H1 (cell line): ENCODE measurements at regions not wholly inside any gene's neighbourhood (a gene's known extent, or its start where the extent isn't known, plus 50 kb on each side); places are given as distances from the start of the nearest gene placed in this dataset.

Experiments
- CTCF ChIA-PET: fragments of 300-600 bp; sonication (Branson Sonifier 250); formaldehyde crosslinking; loops from one replicate; lab custom pipeline; 2021; ENCODE audit not compliant: partially characterized antibody; lab: Charles Lee
- POLR2A ChIA-PET: fragments of 300-600 bp; sonication (Branson Sonifier 250); formaldehyde crosslinking; loops from one replicate; lab custom pipeline; 2021; ENCODE audit warnings: inconsistent platforms; ENCODE audit not compliant: partially characterized antibody; lab: Charles Lee
- DNase-seq, 2 experiments: peaks; one replicate each; pipeline versions ENCODE4 v3.0.0 to v3.0.0-alpha.2; 2010 to 2022; ENCODE audit warnings: low spot score in 2 of 2, low read depth in 1 of 2, mixed read lengths in 1 of 2
- FAIRE-seq: peaks from 2 replicates; lab custom pipeline; 2011; peaks lifted over from hg19 to GRCh38; lab: Jason Lieb, UNC
- H2AFZ ChIP-seq: 2 replicates; pipeline ENCODE4 v1.8.1; 2012; ENCODE audit warnings: low read length, inconsistent platforms
- H2AK5ac ChIP-seq: 2 replicates; pipeline ENCODE4 v1.6.1; 2013; ENCODE audit warnings: low read depth, low read length
- H2BK120ac ChIP-seq: replicated peaks from 2 replicates; pipeline ENCODE3; 2013; ENCODE audit warnings: low read depth, low read length, inconsistent platforms
- H2BK12ac ChIP-seq: 2 replicates; pipeline ENCODE4 v1.6.1; 2013; ENCODE audit warnings: low read depth, low read length
- H2BK15ac ChIP-seq: 2 replicates; pipeline ENCODE4 v1.6.1; 2013; ENCODE audit warnings: low read length
- H2BK20ac ChIP-seq: 2 replicates; pipeline ENCODE4 v1.6.1; 2013; ENCODE audit warnings: low read length
- H2BK5ac ChIP-seq: 2 replicates; pipeline ENCODE4 v1.6.1; 2013; ENCODE audit warnings: low read depth, low read length
- H3K14ac ChIP-seq: 2 replicates; pipeline ENCODE4 v1.6.1; 2013; ENCODE audit warnings: inconsistent platforms; ENCODE audit not compliant: insufficient read length
- H3K18ac ChIP-seq: 2 replicates; pipeline ENCODE4 v1.6.1; 2013; ENCODE audit warnings: low read length; ENCODE audit errors: extremely low read depth
- H3K23ac ChIP-seq: 2 replicates; pipeline ENCODE4 v1.6.1; 2013; ENCODE audit warnings: inconsistent platforms; ENCODE audit not compliant: insufficient read length
- H3K23me2 ChIP-seq: 2 replicates; pipeline ENCODE4 v1.6.1; 2013; ENCODE audit warnings: low read depth, low read length
- H3K27ac ChIP-seq: 2 replicates; pipeline ENCODE4 v1.6.1; 2011; ENCODE audit warnings: low read depth, low read length, inconsistent platforms
- H3K27me3 ChIP-seq, 4 experiments: replicated peaks in 1 of 4; 1 replicate in 1 of 4; 2 replicates in 3 of 4; pipeline versions ENCODE4 v1.6.1 to v1.8.1; 2011 to 2013; ENCODE audit warnings: low read length in 3 of 4, mild to moderate bottlenecking in 3 of 4, inconsistent platforms in 2 of 4, mixed read lengths in 2 of 4, moderate library complexity in 1 of 4; ENCODE audit not compliant: control insufficient read depth in 3 of 4, insufficient read depth in 3 of 4; ENCODE audit errors: extremely low read depth in 1 of 4
- H3K36me3 ChIP-seq, 4 experiments: 2 replicates each; pipeline versions ENCODE4 v1.6.1 to v1.8.1; 2011 to 2013; ENCODE audit warnings: mild to moderate bottlenecking in 4 of 4, low read length in 3 of 4, moderate library complexity in 2 of 4, control low read depth in 1 of 4, inconsistent platforms in 1 of 4; ENCODE audit not compliant: insufficient read depth in 4 of 4, control insufficient read depth in 2 of 4
- H3K4ac ChIP-seq: replicated peaks from 2 replicates; pipeline ENCODE3; 2013; ENCODE audit warnings: low read length, low read depth, mixed read lengths, inconsistent platforms; ENCODE audit not compliant: insufficient read length
- H3K4me1 ChIP-seq, 4 experiments: replicated peaks in 1 of 4; 1 replicate in 1 of 4; 2 replicates in 3 of 4; pipeline versions ENCODE4 v1.6.1 to v1.8.1; 2011 to 2013; ENCODE audit warnings: low read length in 3 of 4, inconsistent platforms in 2 of 4, mixed read lengths in 1 of 4; ENCODE audit not compliant: insufficient read depth in 4 of 4, control insufficient read depth in 3 of 4
- H3K4me2 ChIP-seq, 2 experiments: 2 replicates each; pipeline versions ENCODE4 v1.6.1 to v1.8.1; 2011 to 2013; ENCODE audit warnings: low read depth in 2 of 2, low read length in 2 of 2, control low read depth in 1 of 2, inconsistent platforms in 1 of 2, mild to moderate bottlenecking in 1 of 2; ENCODE audit not compliant: insufficient read depth in 1 of 2
- H3K4me3 ChIP-seq, 4 experiments: fragments of 200-600, 300-600 bp in 1 of 4; sonication (generic), shearing (Covaris generic), sonication (Bioruptor Twin) in 1 of 4; 2 replicates each; pipeline versions ENCODE4 v1.5.1 to v1.8.1; 2011 to 2016; ENCODE audit warnings: low read length in 4 of 4, low read depth in 3 of 4, control low read depth in 2 of 4, inconsistent platforms in 2 of 4, mild to moderate bottlenecking in 2 of 4, mixed read lengths in 1 of 4, moderate library complexity in 1 of 4; ENCODE audit not compliant: insufficient read depth in 2 of 4; ENCODE audit errors: extremely low read depth in 1 of 4
- H3K56ac ChIP-seq: replicated peaks from 2 replicates; pipeline ENCODE3; 2013; ENCODE audit warnings: low read depth, mild to moderate bottlenecking, mixed read lengths, low read length, inconsistent platforms; ENCODE audit not compliant: insufficient read length
- H3K79me1 ChIP-seq: 2 replicates; pipeline ENCODE4 v1.6.1; 2013; ENCODE audit warnings: low read depth, low read length, control low read depth
- H3K79me2 ChIP-seq, 2 experiments: 2 replicates each; pipeline versions ENCODE4 v1.6.1 to v1.8.1; 2012 to 2013; ENCODE audit warnings: low read length in 2 of 2, mild to moderate bottlenecking in 2 of 2, inconsistent platforms in 1 of 2; ENCODE audit not compliant: insufficient read depth in 2 of 2, control insufficient read depth in 1 of 2
- H3K9ac ChIP-seq, 4 experiments: replicated peaks in 1 of 4; 1 replicate in 1 of 4; 2 replicates in 3 of 4; pipeline versions ENCODE4 v1.6.1 to v1.8.1; 2011 to 2013; ENCODE audit warnings: low read depth in 3 of 4, low read length in 3 of 4, control low read depth in 2 of 4, mild to moderate bottlenecking in 2 of 4, moderate library complexity in 2 of 4, inconsistent platforms in 1 of 4; ENCODE audit errors: extremely low read depth in 1 of 4
- H3K9me3 ChIP-seq, 2 experiments: 2 replicates each; pipeline versions ENCODE4 v1.6.1 to v1.8.1; 2012 to 2013; ENCODE audit warnings: mild to moderate bottlenecking in 2 of 2, moderate library complexity in 2 of 2, control low read depth in 1 of 2, inconsistent platforms in 1 of 2, low read depth in 1 of 2, low read length in 1 of 2, mixed read lengths in 1 of 2; ENCODE audit not compliant: insufficient read depth in 2 of 2
- H4K20me1 ChIP-seq, 2 experiments: replicated peaks in 1 of 2; 2 replicates each; pipeline versions ENCODE3 to v1.8.1; 2011 to 2013; ENCODE audit warnings: inconsistent platforms in 2 of 2, low read length in 2 of 2, mild to moderate bottlenecking in 1 of 2; ENCODE audit not compliant: insufficient read depth in 2 of 2, control insufficient read depth in 1 of 2
- H4K5ac ChIP-seq: 2 replicates; pipeline ENCODE4 v1.6.1; 2013; ENCODE audit warnings: low read length, low read depth, mixed read lengths, inconsistent platforms; ENCODE audit not compliant: insufficient read length
- H4K8ac ChIP-seq: 2 replicates; pipeline ENCODE4 v1.8.0; 2013; ENCODE audit warnings: mild to moderate bottlenecking, moderate library complexity, low read length, inconsistent platforms; ENCODE audit not compliant: insufficient read depth; ENCODE audit errors: extremely low read depth
- H4K91ac ChIP-seq: replicated peaks from 2 replicates; pipeline ENCODE3; 2013; ENCODE audit warnings: low read length, mixed read lengths, inconsistent platforms; ENCODE audit not compliant: insufficient read length
- CREB1 ChIP-seq: IDR thresholded peaks from 2 replicates; pipeline ENCODE4 v1.6.1; 2012; ENCODE audit warnings: inconsistent platforms
- PHF8 ChIP-seq: fragments of 200-600 bp; sonication (generic); conservative IDR thresholded peaks from 2 replicates; pipeline ENCODE4 v1.7.1; 2012; ENCODE audit warnings: low read depth, mild to moderate bottlenecking, inconsistent platforms, low read length, moderate library complexity
- RBBP5 ChIP-seq: IDR thresholded peaks from 2 replicates; pipeline ENCODE4 v1.7.1; 2012; ENCODE audit warnings: low read depth, mild to moderate bottlenecking, inconsistent platforms, low read length, moderate library complexity, borderline replicate concordance
- SAP30 ChIP-seq: fragments of 300-600 bp; sonication (generic); IDR thresholded peaks from 2 replicates; pipeline ENCODE4 v1.7.1; 2012; ENCODE audit warnings: low read length, moderate library complexity, mild to moderate bottlenecking, inconsistent platforms; ENCODE audit not compliant: insufficient read depth, insufficient replicate concordance
- WGBS, 2 experiments: shearing (Covaris generic) in 1 of 2; methylation state at CpG; one replicate each; pipeline versions ENCODE4 v1.1.6 to v1.1.7; 2013 to 2015; ENCODE audit warnings: low lambda C conversion rate in 2 of 2, mixed read lengths in 2 of 2, inconsistent platforms in 1 of 2, low coverage in 1 of 2, missing lambda C conversion rate in 1 of 2; ENCODE audit not compliant: insufficient replicate concordance in 2 of 2, insufficient coverage in 1 of 2, insufficient read length in 1 of 2; ENCODE audit errors: extremely low coverage in 1 of 2, missing lambda C conversion rate in 1 of 2; 5-methylcytosine and 5-hydroxymethylcytosine counted together

DNA sequence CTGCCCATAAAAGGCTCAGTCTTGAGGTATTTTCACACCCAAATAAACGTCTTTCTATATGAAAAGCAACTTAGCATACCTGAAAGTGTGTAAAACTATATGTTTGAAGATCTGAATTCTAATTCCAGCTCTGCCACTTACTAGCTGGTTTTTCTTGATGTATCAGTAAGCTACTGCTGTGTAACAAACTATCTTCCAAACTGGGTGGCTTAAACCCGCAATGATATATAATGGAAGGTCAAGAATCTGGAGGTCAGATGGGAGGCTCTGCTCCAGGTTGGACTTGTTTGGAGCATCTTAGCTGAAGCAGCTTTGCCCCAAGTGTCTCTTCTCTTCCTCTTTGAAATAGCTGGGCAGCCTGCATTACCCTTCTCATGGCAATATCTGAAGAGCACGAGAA is 164.3 kb upstream of the IRX5 start:
- FAIRE-seq, result no peak
- no peak overlapping the region for H4K8ac ChIP-seq
- no peak for TF ChIP-seq CREB1
- no peak for TF ChIP-seq PHF8
- no peak for TF ChIP-seq SAP30
- TF ChIP-seq RBBP5, result no peak

More for the DNA sequence above, 164.3 kb upstream of the IRX5 start:
- H3K23me2 ChIP-seq, result no peaks in the 10 kb centered on the region
- no peaks in the 10 kb centered on the region for H3K27me3 ChIP-seq
- no peak overlapping the region for H3K9ac ChIP-seq
- no peaks in the 10 kb centered on the region for H3K4me1 ChIP-seq
- no peak overlapping the region for H2AK5ac ChIP-seq
- H3K23ac ChIP-seq, result no peak overlapping the region
- H3K27ac ChIP-seq, result no peak overlapping the region
- H3K4me2 ChIP-seq, result no peak overlapping the region
- no peak overlapping the region for H3K4ac ChIP-seq
- 97% methylated on average over 3 of the region's 3 CpGs; no CpG with 5 or more reads in 1 of the 2 experiments for WGBS, 2 experiments
- no peaks in the 10 kb centered on the region for H3K36me3 ChIP-seq
- no peak overlapping the region for H3K18ac ChIP-seq
- H2AFZ ChIP-seq, result no peak overlapping the region
- peaks cover 4 to 6% of the 10 kb centered on the region in 2 experiments; a peak in 1 of 4 replicates for H3K9me3 ChIP-seq
- no peak overlapping the region for H2BK15ac ChIP-seq
- H2BK20ac ChIP-seq, result no peak overlapping the region
- no peak overlapping the region for H2BK5ac ChIP-seq
- H3K79me2 ChIP-seq, result no peaks in the 10 kb centered on the region
- H4K5ac ChIP-seq, result no peak overlapping the region
- no peak overlapping the region for H2BK12ac ChIP-seq
- DNase-seq, result no peak
- no peak overlapping the region for H4K91ac ChIP-seq
- H4K20me1 ChIP-seq, result no peaks in the 10 kb centered on the region
- no peak overlapping the region for H3K56ac ChIP-seq
- H3K14ac ChIP-seq, result no peak overlapping the region
- ChIA-PET CTCF (interaction anchor here (0.9 to 1.2 kb wide), 2 partner anchors 14 to 16 kb away, joined by 3 read pairs; no protein-coding TSS in a partner anchor), POLR2A (no interaction called here)
- H3K4me3 ChIP-seq, result no peak overlapping the region
- H3K79me1 ChIP-seq, result no peaks in the 10 kb centered on the region
- H2BK120ac ChIP-seq, result no peak overlapping the region
